ENCODE measurements at regions not wholly inside any gene's neighbourhood (a gene's known extent, or its start where the extent isn't known, plus 50 kb on each side); places are given as distances from the start of the nearest gene placed in this dataset.

DNA sequence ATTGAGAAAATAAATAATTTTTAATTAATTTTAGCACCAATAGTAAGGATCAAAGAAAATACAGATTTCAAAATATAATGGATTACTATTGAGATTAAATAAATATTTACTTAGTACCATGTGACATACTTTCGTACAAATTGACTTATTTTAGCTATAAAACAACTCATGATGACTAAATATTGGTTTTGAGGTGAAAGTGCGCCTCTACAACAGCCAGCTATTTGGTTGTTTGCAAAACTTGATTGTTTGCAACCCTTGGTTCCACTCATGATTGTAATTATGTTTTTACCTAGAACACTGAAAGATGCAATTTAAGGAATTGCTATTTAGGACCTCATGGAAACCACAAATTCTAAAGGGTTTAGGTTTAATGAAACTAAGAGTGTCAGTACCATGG, 51.9 kb upstream of the PPM1H start:
- no peak for FAIRE-seq
- Histone ChIP-seq H3K27ac (ENCODE audit: low read depth in 1 of 3, low read length in 2 of 3) (no peak overlapping the region), H3K36me3 (ENCODE audit: control insufficient read depth in 3 of 3, insufficient read depth in 2 of 3, low read depth in 1 of 3, low read length in 3 of 3) (no peaks in the 10 kb centered on the region), H3K4me1 (ENCODE audit: control insufficient read depth in 3 of 3, insufficient read depth in 2 of 3, low read depth in 1 of 3, low read length in 2 of 3) (no peaks in the 10 kb centered on the region), H3K27me3 (ENCODE audit: control insufficient read depth in 3 of 3, insufficient read depth in 3 of 3, low read length in 3 of 3) (no peaks in the 10 kb centered on the region), H3K4me3 (ENCODE audit: low read depth in 1 of 3, low read length in 3 of 3) (no peak overlapping the region), H3K9me3 (ENCODE audit: control insufficient read depth in 2 of 2, insufficient read depth in 1 of 2, low read depth in 1 of 2, low read length in 1 of 2) (no peaks in the 10 kb centered on the region)
- DNase-seq = no peak
- 12 to 44% (median 16%) methylated on average over 2 of the region's 2 CpGs for WGBS, 3 donors

Data from small intestine (tissue), 7 donors.